ENCODE measurements at regions not wholly inside any gene's neighbourhood (a gene's known extent, or its start where the extent isn't known, plus 50 kb on each side); places are given as distances from the start of the nearest gene placed in this dataset.

DNA sequence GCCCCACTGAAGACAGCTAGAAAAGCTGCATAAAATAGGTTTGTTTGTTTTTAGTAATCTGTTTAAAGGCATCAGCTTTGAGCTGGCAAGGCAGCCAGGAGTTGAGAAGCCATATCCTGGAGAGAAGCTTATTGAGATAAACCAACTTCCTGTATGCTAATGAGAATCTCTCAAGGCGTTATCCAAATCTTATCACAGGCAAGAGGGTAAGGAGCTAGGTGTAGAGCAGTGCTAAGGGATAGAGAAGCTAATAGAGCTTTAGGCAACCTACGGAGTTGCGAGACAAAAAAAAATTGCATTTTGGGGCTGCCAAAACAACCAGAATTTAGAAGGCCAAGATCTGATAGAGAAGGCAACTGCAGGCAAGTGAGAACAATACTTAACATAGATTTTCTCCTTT lies 641.6 kb downstream of the SH2D4B start:
- H3K27me3 ChIP-seq (ENCODE audit: control insufficient read depth in 2 of 2, insufficient read depth in 2 of 2, low read length in 2 of 2) = no peaks in the 10 kb centered on the region
- H3K4me3 ChIP-seq (replicated peaks in 1 of 3; ENCODE audit: low read depth in 2 of 3, low read length in 3 of 3) = no peak overlapping the region
- peaks cover 3 to 4% of the 10 kb centered on the region in 2 donors for H3K9me3 ChIP-seq (replicated peaks in 1 of 2; ENCODE audit: control insufficient read depth in 1 of 2, insufficient read depth in 1 of 2, low read length in 2 of 2)
- no peak for DNase-seq
- peaks cover 0 to 5% (median 0%) of the 10 kb centered on the region in 7 donors for H3K9me3 Mint-ChIP-seq
- no peaks in the 10 kb centered on the region for H4K20me1 ChIP-seq (ENCODE audit: insufficient read depth, low read length)
- H3K27ac ChIP-seq (ENCODE audit: low read depth in 1 of 2, low read length in 2 of 2) = no peak overlapping the region
- H3K79me2 ChIP-seq (ENCODE audit: insufficient read depth, low read length) = no peaks in the 10 kb centered on the region
- no peaks in the 10 kb centered on the region for H3K36me3 ChIP-seq (replicated peaks in 1 of 2; ENCODE audit: control insufficient read depth in 1 of 2, insufficient read depth in 2 of 2, low read length in 2 of 2)
- no peak overlapping the region for H2AFZ ChIP-seq (ENCODE audit: insufficient read depth, low read depth, low read length, poor library complexity, severe bottlenecking)
- no peaks in the 10 kb centered on the region for H3K36me3 Mint-ChIP-seq
- TF ChIP-seq, protein P1, sequence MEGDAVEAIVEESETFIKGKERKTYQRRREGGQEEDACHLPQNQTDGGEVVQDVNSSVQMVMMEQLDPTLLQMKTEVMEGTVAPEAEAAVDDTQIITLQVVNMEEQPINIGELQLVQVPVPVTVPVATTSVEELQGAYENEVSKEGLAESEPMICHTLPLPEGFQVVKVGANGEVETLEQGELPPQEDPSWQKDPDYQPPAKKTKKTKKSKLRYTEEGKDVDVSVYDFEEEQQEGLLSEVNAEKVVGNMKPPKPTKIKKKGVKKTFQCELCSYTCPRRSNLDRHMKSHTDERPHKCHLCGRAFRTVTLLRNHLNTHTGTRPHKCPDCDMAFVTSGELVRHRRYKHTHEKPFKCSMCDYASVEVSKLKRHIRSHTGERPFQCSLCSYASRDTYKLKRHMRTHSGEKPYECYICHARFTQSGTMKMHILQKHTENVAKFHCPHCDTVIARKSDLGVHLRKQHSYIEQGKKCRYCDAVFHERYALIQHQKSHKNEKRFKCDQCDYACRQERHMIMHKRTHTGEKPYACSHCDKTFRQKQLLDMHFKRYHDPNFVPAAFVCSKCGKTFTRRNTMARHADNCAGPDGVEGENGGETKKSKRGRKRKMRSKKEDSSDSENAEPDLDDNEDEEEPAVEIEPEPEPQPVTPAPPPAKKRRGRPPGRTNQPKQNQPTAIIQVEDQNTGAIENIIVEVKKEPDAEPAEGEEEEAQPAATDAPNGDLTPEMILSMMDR (IDR thresholded peaks at IDR 0.05) = no peak
- no peak overlapping the region for H3K4me3 Mint-ChIP-seq
- peaks cover 0 to 1% (median 0%) of the 10 kb centered on the region in 3 donors for H3K27me3 Mint-ChIP-seq (ENCODE audit: low read depth in 3 of 3)
- no peak overlapping the region for H3K27ac Mint-ChIP-seq
- H3K4me1 ChIP-seq (ENCODE audit: control insufficient read depth in 1 of 2, insufficient read depth in 2 of 2, low read length in 2 of 2) = no peaks in the 10 kb centered on the region
- H3K4me2 ChIP-seq (replicated peaks; ENCODE audit: extremely low read depth, low read length, poor library complexity, severe bottlenecking) = no peak overlapping the region
- no peaks in the 10 kb centered on the region for H3K4me1 Mint-ChIP-seq
- no CpG with 5 or more reads among the region's 3 CpGs for WGBS (ENCODE audit: insufficient coverage)
- no peak overlapping the region for H3K9ac ChIP-seq (ENCODE audit: insufficient read depth, low read length, poor library complexity, severe bottlenecking)
- intact Hi-C loops (cut with micrococcal nuclease) = no loop called here

DNA sequence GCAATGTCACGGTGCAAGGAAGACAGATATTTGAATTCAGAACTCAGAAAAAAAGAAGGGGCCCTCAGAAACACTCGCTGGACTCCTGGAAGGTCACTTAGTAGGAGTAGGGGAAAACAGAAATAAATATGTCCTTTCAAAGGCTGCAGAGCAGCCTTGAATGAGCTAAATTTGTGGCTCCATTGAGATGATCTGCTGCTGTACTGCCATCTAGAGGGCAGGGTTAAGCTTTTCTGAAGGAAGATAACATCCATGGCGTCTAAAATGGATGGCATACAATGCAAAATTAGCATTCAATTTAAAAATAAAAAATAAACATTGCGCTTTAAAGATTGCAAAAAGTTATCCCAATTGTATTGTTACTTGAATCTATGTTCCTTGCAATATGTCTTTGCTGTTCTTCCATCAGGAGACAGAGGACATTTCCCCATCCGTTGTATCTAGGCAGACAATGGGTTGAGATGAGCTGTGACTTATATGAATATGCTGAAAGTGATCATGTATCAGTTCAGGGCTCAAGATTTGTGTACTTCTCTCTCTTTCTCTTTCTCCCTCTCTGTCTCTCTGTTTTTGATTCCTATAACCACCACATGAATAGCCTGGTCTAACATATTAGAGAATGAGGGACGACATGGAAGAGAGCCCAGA lies 642.2 kb downstream of the SH2D4B start:
- Histone ChIP-seq H2AFZ (ENCODE audit: insufficient read depth, low read depth, low read length, poor library complexity, severe bottlenecking) (no peak overlapping the region), H3K27ac (ENCODE audit: low read depth in 1 of 2, low read length in 2 of 2) (no peak overlapping the region), H3K79me2 (ENCODE audit: insufficient read depth, low read length) (no peaks in the 10 kb centered on the region), H3K36me3 (replicated peaks in 1 of 2; ENCODE audit: control insufficient read depth in 1 of 2, insufficient read depth in 2 of 2, low read length in 2 of 2) (no peaks in the 10 kb centered on the region), H3K4me3 (replicated peaks in 1 of 3; ENCODE audit: low read depth in 2 of 3, low read length in 3 of 3) (no peak overlapping the region), H4K20me1 (ENCODE audit: insufficient read depth, low read length) (no peaks in the 10 kb centered on the region), H3K27me3 (ENCODE audit: control insufficient read depth in 2 of 2, insufficient read depth in 2 of 2, low read length in 2 of 2) (no peaks in the 10 kb centered on the region), H3K4me1 (ENCODE audit: control insufficient read depth in 1 of 2, insufficient read depth in 2 of 2, low read length in 2 of 2) (no peaks in the 10 kb centered on the region), H3K9ac (ENCODE audit: insufficient read depth, low read length, poor library complexity, severe bottlenecking) (no peak overlapping the region), H3K4me2 (replicated peaks; ENCODE audit: extremely low read depth, low read length, poor library complexity, severe bottlenecking) (no peak overlapping the region), H3K9me3 (replicated peaks in 1 of 2; ENCODE audit: control insufficient read depth in 1 of 2, insufficient read depth in 1 of 2, low read length in 2 of 2) (peaks cover 3 to 4% of the 10 kb centered on the region in 2 donors)
- H3K27ac Mint-ChIP-seq = no peak overlapping the region
- no peak overlapping the region for H3K4me3 Mint-ChIP-seq
- intact Hi-C loops (cut with micrococcal nuclease) = no loop called here
- H3K4me1 Mint-ChIP-seq = no peaks in the 10 kb centered on the region
- TF ChIP-seq, protein P1 (IDR thresholded peaks at IDR 0.05) = peak; percentile 15
- DNase-seq = no peak
- peaks cover 0 to 5% (median 0%) of the 10 kb centered on the region in 7 donors for H3K9me3 Mint-ChIP-seq
- no peaks in the 10 kb centered on the region for H3K36me3 Mint-ChIP-seq
- H3K27me3 Mint-ChIP-seq (ENCODE audit: low read depth in 3 of 3) = peaks cover 0 to 1% (median 0%) of the 10 kb centered on the region in 3 donors
- WGBS (ENCODE audit: insufficient coverage) = 46% methylated on average over 3 of the region's 6 CpGs
